ENCODE measurements at regions not wholly inside any gene's neighbourhood (a gene's known extent, or its start where the extent isn't known, plus 50 kb on each side); places are given as distances from the start of the nearest gene placed in this dataset.

- TF ChIP-seq TEAD4 (IDR thresholded peaks at IDR 0.05; ENCODE audit: borderline replicate concordance, insufficient read depth) = no peak
- peak; percentile 14; the same call in 1 of the 2 replicates for TF ChIP-seq CTCF (IDR thresholded peaks at IDR 0.05)
- no peak for TF ChIP-seq TAF1 (IDR thresholded peaks at IDR 0.05; ENCODE audit: borderline replicate concordance, low read depth, low read length)
- TF ChIP-seq YY1 (IDR thresholded peaks at IDR 0.05; ENCODE audit: low read depth) = no peak
- no peak for TF ChIP-seq MAX (IDR thresholded peaks at IDR 0.05; ENCODE audit: low read depth)
- TF ChIP-seq POLR2AphosphoS5 (IDR thresholded peaks at IDR 0.05; ENCODE audit: low read depth, low read length) = no peak
- TF ChIP-seq EZH2phosphoT487 (IDR thresholded peaks at IDR 0.05; ENCODE audit: borderline replicate concordance, low read depth) = no peak
- TF ChIP-seq JUND (IDR thresholded peaks at IDR 0.05) = no peak
- TF ChIP-seq EP300 (IDR thresholded peaks at IDR 0.05; ENCODE audit: borderline replicate concordance in 1 of 2, low read depth in 1 of 2, low read length in 1 of 2) = no peak
- TF ChIP-seq ZBTB33 (IDR thresholded peaks at IDR 0.05; ENCODE audit: borderline replicate concordance, low read depth) = no peak
Observed at GRCh38 chr1:222987674-222988076, 155.4 kb downstream of the TLR5 start.
